HepG2 (cell line): ENCODE measurements at regions not wholly inside any gene's neighbourhood (a gene's known extent, or its start where the extent isn't known, plus 50 kb on each side); places are given as distances from the start of the nearest gene placed in this dataset.

ENCODE experiments used
- FOXA1 ChIP-seq, 2 experiments: fragments of 450-650 bp in 1 of 2; sonication (generic) in 1 of 2; formaldehyde crosslinking in 1 of 2; IDR thresholded peaks; 2 replicates each; pipeline versions ENCODE4 v1.4.0 to v1.6.1; 2016 to 2020; ENCODE audit warnings: missing genetic modification reagents in 1 of 2
- GATAD2A ChIP-seq: IDR thresholded peaks from 2 replicates; pipeline ENCODE4 v1.6.1; 2016
- IKZF1 ChIP-seq: fragments of 450-650 bp; IDR thresholded peaks from 2 replicates; pipeline ENCODE4 v1.7.1; 2016
- MEIS1 ChIP-seq: sonication (generic); formaldehyde crosslinking; IDR thresholded peaks from 2 replicates; pipeline ENCODE4 v1.9.0; 2021; ENCODE audit warnings: mild to moderate bottlenecking, missing genetic modification reagents, moderate library complexity, borderline replicate concordance
- MYC ChIP-seq: sonication (generic); formaldehyde crosslinking; IDR thresholded peaks from 2 replicates; pipeline ENCODE4 v1.9.0; 2021; ENCODE audit warnings: missing genetic modification reagents, borderline replicate concordance
- SRSF9 ChIP-seq: fragments of 200-400 bp; formaldehyde crosslinking; IDR thresholded peaks from 2 replicates; pipeline ENCODE4 v1.6.1; 2018; ENCODE audit warnings: borderline replicate concordance, mild to moderate bottlenecking, low read depth, low read length; ENCODE audit not compliant: insufficient read depth, poor library complexity, severe bottlenecking
- TAF15 ChIP-seq: fragments of 200-400 bp; formaldehyde crosslinking; IDR thresholded peaks from one replicate; pipeline ENCODE4 v1.6.1; 2018; ENCODE audit warnings: mild to moderate bottlenecking, low read depth, low read length; ENCODE audit not compliant: poor library complexity, severe bottlenecking
- TCF7L2 ChIP-seq: IDR thresholded peaks from 2 replicates; pipeline ENCODE4 v1.6.1; 2011; ENCODE audit warnings: mild to moderate bottlenecking, low read depth, low read length, moderate library complexity
- ZNF441 ChIP-seq: sonication (generic); formaldehyde crosslinking; IDR thresholded peaks from 2 replicates; pipeline ENCODE4 v1.7.0; 2021; ENCODE audit warnings: missing genetic modification reagents, borderline replicate concordance
- ZSCAN12 ChIP-seq: sonication (generic); formaldehyde crosslinking; IDR thresholded peaks from 2 replicates; pipeline ENCODE4 v1.9.0; 2021; ENCODE audit warnings: mild to moderate bottlenecking, missing genetic modification reagents
- TF ChIP-seq, protein P1 (sequence below): sonication (generic); formaldehyde crosslinking; IDR thresholded peaks from 2 replicates; pipeline ENCODE4 v1.4.0; 2020; ENCODE audit warnings: low read depth, mild to moderate bottlenecking, missing genetic modification reagents
- TF ChIP-seq, protein P2 (sequence below): sonication (generic); formaldehyde crosslinking; IDR thresholded peaks from 2 replicates; pipeline ENCODE4 v1.5.0; 2020; ENCODE audit warnings: mild to moderate bottlenecking, missing genetic modification reagents, borderline replicate concordance
- TF ChIP-seq, protein P3 (sequence below), 2 experiments: fragments of 450-650 bp in 1 of 2; sonication (generic) in 1 of 2; formaldehyde crosslinking in 1 of 2; IDR thresholded peaks; 2 replicates each; pipeline versions ENCODE4 v1.6.1 to v1.8.0; 2016 to 2022; ENCODE audit warnings: antibody characterized with exemption in 1 of 2, mild to moderate bottlenecking in 1 of 2, missing genetic modification reagents in 1 of 2
- TF ChIP-seq, protein P4 (sequence below): sonication (generic); formaldehyde crosslinking; IDR thresholded peaks from 2 replicates; pipeline ENCODE4; 2020; ENCODE audit warnings: missing genetic modification reagents, mild to moderate bottlenecking, borderline replicate concordance

- TF ChIP-seq, protein P1, sequence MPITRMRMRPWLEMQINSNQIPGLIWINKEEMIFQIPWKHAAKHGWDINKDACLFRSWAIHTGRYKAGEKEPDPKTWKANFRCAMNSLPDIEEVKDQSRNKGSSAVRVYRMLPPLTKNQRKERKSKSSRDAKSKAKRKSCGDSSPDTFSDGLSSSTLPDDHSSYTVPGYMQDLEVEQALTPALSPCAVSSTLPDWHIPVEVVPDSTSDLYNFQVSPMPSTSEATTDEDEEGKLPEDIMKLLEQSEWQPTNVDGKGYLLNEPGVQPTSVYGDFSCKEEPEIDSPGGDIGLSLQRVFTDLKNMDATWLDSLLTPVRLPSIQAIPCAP: no peak
- TF ChIP-seq FOXA1 (IDR thresholded peaks at IDR 0.05) (peak; percentile 74; the same call in 1 of the 2 replicates), FOXA1 (CRISPR knock-in tag; IDR thresholded peaks at IDR 0.05) (peak; percentile 89), ZSCAN12 (CRISPR knock-in tag) (no peak), SRSF9 (no peak), TCF7L2 (no peak), ZNF441 (no peak), MEIS1 (CRISPR knock-in tag) (0 out of 2 replicates have a peak, but pooled peaks have one; percentile 50), MYC (CRISPR knock-in tag) (peak; percentile 54; the same call in 1 of the 2 replicates), IKZF1 (no peak), TAF15 (no peak), GATAD2A (CRISPR knock-in tag) (peak; percentile 57)
- TF ChIP-seq, protein P2, sequence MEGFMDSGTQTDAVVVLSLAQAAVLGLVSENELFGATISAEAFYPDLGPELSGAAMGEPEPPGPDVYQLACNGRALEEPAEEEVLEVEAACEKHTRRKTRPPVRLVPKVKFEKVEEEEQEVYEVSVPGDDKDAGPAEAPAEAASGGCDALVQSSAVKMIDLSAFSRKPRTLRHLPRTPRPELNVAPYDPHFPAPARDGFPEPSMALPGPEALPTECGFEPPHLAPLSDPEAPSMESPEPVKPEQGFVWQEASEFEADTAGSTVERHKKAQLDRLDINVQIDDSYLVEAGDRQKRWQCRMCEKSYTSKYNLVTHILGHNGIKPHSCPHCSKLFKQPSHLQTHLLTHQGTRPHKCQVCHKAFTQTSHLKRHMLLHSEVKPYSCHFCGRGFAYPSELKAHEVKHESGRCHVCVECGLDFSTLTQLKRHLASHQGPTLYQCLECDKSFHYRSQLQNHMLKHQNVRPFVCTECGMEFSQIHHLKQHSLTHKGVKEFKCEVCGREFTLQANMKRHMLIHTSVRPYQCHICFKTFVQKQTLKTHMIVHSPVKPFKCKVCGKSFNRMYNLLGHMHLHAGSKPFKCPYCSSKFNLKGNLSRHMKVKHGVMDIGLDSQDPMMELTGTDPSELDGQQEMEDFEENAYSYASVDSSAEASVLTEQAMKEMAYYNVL (CRISPR knock-in tag): 0 out of 2 replicates have a peak, but pooled peaks have one; percentile 25
- TF ChIP-seq, protein P3, sequence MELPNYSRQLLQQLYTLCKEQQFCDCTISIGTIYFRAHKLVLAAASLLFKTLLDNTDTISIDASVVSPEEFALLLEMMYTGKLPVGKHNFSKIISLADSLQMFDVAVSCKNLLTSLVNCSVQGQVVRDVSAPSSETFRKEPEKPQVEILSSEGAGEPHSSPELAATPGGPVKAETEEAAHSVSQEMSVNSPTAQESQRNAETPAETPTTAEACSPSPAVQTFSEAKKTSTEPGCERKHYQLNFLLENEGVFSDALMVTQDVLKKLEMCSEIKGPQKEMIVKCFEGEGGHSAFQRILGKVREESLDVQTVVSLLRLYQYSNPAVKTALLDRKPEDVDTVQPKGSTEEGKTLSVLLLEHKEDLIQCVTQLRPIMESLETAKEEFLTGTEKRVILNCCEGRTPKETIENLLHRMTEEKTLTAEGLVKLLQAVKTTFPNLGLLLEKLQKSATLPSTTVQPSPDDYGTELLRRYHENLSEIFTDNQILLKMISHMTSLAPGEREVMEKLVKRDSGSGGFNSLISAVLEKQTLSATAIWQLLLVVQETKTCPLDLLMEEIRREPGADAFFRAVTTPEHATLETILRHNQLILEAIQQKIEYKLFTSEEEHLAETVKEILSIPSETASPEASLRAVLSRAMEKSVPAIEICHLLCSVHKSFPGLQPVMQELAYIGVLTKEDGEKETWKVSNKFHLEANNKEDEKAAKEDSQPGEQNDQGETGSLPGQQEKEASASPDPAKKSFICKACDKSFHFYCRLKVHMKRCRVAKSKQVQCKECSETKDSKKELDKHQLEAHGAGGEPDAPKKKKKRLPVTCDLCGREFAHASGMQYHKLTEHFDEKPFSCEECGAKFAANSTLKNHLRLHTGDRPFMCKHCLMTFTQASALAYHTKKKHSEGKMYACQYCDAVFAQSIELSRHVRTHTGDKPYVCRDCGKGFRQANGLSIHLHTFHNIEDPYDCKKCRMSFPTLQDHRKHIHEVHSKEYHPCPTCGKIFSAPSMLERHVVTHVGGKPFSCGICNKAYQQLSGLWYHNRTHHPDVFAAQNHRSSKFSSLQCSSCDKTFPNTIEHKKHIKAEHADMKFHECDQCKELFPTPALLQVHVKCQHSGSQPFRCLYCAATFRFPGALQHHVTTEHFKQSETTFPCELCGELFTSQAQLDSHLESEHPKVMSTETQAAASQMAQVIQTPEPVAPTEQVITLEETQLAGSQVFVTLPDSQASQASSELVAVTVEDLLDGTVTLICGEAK (IDR thresholded peaks at IDR 0.05): no peak
- TF ChIP-seq, protein P3 (CRISPR knock-in tag; IDR thresholded peaks at IDR 0.05): 0 out of 2 replicates have a peak, but pooled peaks have one; percentile 19
- TF ChIP-seq, protein P4, sequence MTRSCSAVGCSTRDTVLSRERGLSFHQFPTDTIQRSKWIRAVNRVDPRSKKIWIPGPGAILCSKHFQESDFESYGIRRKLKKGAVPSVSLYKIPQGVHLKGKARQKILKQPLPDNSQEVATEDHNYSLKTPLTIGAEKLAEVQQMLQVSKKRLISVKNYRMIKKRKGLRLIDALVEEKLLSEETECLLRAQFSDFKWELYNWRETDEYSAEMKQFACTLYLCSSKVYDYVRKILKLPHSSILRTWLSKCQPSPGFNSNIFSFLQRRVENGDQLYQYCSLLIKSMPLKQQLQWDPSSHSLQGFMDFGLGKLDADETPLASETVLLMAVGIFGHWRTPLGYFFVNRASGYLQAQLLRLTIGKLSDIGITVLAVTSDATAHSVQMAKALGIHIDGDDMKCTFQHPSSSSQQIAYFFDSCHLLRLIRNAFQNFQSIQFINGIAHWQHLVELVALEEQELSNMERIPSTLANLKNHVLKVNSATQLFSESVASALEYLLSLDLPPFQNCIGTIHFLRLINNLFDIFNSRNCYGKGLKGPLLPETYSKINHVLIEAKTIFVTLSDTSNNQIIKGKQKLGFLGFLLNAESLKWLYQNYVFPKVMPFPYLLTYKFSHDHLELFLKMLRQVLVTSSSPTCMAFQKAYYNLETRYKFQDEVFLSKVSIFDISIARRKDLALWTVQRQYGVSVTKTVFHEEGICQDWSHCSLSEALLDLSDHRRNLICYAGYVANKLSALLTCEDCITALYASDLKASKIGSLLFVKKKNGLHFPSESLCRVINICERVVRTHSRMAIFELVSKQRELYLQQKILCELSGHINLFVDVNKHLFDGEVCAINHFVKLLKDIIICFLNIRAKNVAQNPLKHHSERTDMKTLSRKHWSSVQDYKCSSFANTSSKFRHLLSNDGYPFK (CRISPR knock-in tag): no peak; the same call in 1 of the 2 replicates
Measured at GRCh38 chr5:5828619-5829018, 406.1 kb downstream of the ICE1 start (continued).
